HG03097 (cell line): ENCODE measurements at regions not wholly inside any gene's neighbourhood (a gene's known extent, or its start where the extent isn't known, plus 50 kb on each side); places are given as distances from the start of the nearest gene placed in this dataset.

Experiments
- ATAC-seq: cut with Tn5 transposase; IDR thresholded peaks from one replicate; pipeline ENCODE4 v1.9.1; 2021; ENCODE audit not compliant: unreplicated experiment, low FRiP score

- ATAC-seq: no peak
Observed at GRCh38 chr5:61943713-61944112, 362.3 kb upstream of the KIF2A start.

GRCh38 chr5:61948151-61948550 lies 357.9 kb upstream of the KIF2A start:
- ATAC-seq: no peak

- no peak for ATAC-seq
Observed at GRCh38 chr5:61949054-61949678, 356.8 kb upstream of the KIF2A start.

GRCh38 chr5:61949679-61950435 lies 356.1 kb upstream of the KIF2A start:
- no peak for ATAC-seq

GRCh38 chr5:61951295-61951694 lies 354.7 kb upstream of the KIF2A start:
- ATAC-seq: no peak

GRCh38 chr5:61953913-61954312 lies 352.1 kb upstream of the KIF2A start:
- ATAC-seq: no peak

- no peak for ATAC-seq
Observed at GRCh38 chr5:61964201-61964600, 341.8 kb upstream of the KIF2A start.

- ATAC-seq: no peak
Observed at GRCh38 chr5:61965069-61965468, 340.9 kb upstream of the KIF2A start.

- no peak for ATAC-seq
Observed at GRCh38 chr5:61965490-61965889, 340.5 kb upstream of the KIF2A start.

GRCh38 chr5:61966296-61966955 lies 339.6 kb upstream of the KIF2A start:
- ATAC-seq: no peak

- no peak for ATAC-seq
Observed at GRCh38 chr5:61966997-61967396, 339.0 kb upstream of the KIF2A start.

- no peak for ATAC-seq
Observed at GRCh38 chr5:61967681-61968080, 338.3 kb upstream of the KIF2A start.

- no peak for ATAC-seq
Observed at GRCh38 chr5:61969347-61969746, 336.7 kb upstream of the KIF2A start.

- no peak for ATAC-seq
Observed at GRCh38 chr5:61969755-61970154, 336.3 kb upstream of the KIF2A start.

GRCh38 chr5:61970218-61970617 lies 335.8 kb upstream of the KIF2A start:
- no peak for ATAC-seq

- no peak for ATAC-seq
Observed at GRCh38 chr5:61974680-61975079, 331.3 kb upstream of the KIF2A start.

GRCh38 chr5:61981886-61982285 lies 324.1 kb upstream of the KIF2A start:
- no peak for ATAC-seq

- no peak for ATAC-seq
Observed at GRCh38 chr5:61991430-61991829, 314.6 kb upstream of the KIF2A start.

- no peak for ATAC-seq
Observed at GRCh38 chr5:61991866-61992265, 314.1 kb upstream of the KIF2A start.

- ATAC-seq: no peak
Observed at GRCh38 chr5:61993295-61993927, 312.6 kb upstream of the KIF2A start.

- no peak for ATAC-seq
Observed at GRCh38 chr5:61994171-61994570, 311.8 kb upstream of the KIF2A start.
